ENCODE measurements at regions not wholly inside any gene's neighbourhood (a gene's known extent, or its start where the extent isn't known, plus 50 kb on each side); places are given as distances from the start of the nearest gene placed in this dataset.

GRCh38 chr4:166482758-166483157 lies 609.7 kb downstream of the TLL1 start:
- H3K9me3 ChIP-seq: no peaks in the 10 kb centered on the region
- ATAC-seq (no peak), FAIRE-seq (no peak), DNase-seq (ENCODE audit: low read depth in 1 of 2, low spot score in 1 of 2) (no peak)
- H3K27ac ChIP-seq: no peak overlapping the region
- no peak overlapping the region for H3K4me3 ChIP-seq
- POLR2A ChIA-PET: no interaction called here
- CTCF ChIA-PET: no interaction called here
- H3K4me2 ChIP-seq: no peak overlapping the region
- no peaks in the 10 kb centered on the region for H3K4me1 ChIP-seq
- TF ChIP-seq KDM5A (IDR thresholded peaks at IDR 0.05) (no peak), HOXA7 (CRISPR knock-in tag; IDR thresholded peaks at IDR 0.05) (no peak), E2F6 (IDR thresholded peaks at IDR 0.05; ENCODE audit: borderline replicate concordance, low read depth) (no peak), NR3C1 (IDR thresholded peaks at IDR 0.05) (no peak), POLR2AphosphoS2 (conservative IDR thresholded peaks at IDR 0.05; ENCODE audit: low read length) (no peak), CHD4 (IDR thresholded peaks at IDR 0.05; ENCODE audit: borderline replicate concordance) (no peak), KDM1A (IDR thresholded peaks at IDR 0.05; ENCODE audit: low read depth) (no peak), NFE2L2 (conservative IDR thresholded peaks at IDR 0.05; ENCODE audit: low read length) (no peak), HOXB13 (CRISPR knock-in tag; IDR thresholded peaks at IDR 0.05; ENCODE audit: low read depth) (no peak)
- 63% methylated on average over 1 of the region's 1 CpG for WGBS (ENCODE audit: missing lambda C conversion rate)

GRCh38 chr4:166491635-166492034 lies 618.6 kb downstream of the TLL1 start:
- H3K27ac ChIP-seq: no peak overlapping the region
- FAIRE-seq (no peak), ATAC-seq (no peak), DNase-seq (ENCODE audit: low read depth in 1 of 2, low spot score in 1 of 2) (no peak)
- no peak overlapping the region for H3K4me3 ChIP-seq
- H3K9me3 ChIP-seq: no peaks in the 10 kb centered on the region
- no peaks in the 10 kb centered on the region for H3K4me1 ChIP-seq
- H3K4me2 ChIP-seq: no peak overlapping the region
- WGBS (ENCODE audit: missing lambda C conversion rate): 22% methylated on average over 1 of the region's 1 CpG
- TF ChIP-seq, protein P1, sequence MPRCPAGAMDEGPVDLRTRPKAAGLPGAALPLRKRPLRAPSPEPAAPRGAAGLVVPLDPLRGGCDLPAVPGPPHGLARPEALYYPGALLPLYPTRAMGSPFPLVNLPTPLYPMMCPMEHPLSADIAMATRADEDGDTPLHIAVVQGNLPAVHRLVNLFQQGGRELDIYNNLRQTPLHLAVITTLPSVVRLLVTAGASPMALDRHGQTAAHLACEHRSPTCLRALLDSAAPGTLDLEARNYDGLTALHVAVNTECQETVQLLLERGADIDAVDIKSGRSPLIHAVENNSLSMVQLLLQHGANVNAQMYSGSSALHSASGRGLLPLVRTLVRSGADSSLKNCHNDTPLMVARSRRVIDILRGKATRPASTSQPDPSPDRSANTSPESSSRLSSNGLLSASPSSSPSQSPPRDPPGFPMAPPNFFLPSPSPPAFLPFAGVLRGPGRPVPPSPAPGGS (IDR thresholded peaks at IDR 0.05): no peak
- TF ChIP-seq USF2 (IDR thresholded peaks at IDR 0.05): no peak
- no peak for TF ChIP-seq RAD21 (conservative IDR thresholded peaks at IDR 0.05 in 1 of 2, IDR thresholded peaks at IDR 0.05 in 1 of 2)
- TF ChIP-seq NPAS2 (CRISPR knock-in tag; IDR thresholded peaks at IDR 0.05; ENCODE audit: borderline replicate concordance): no peak
- CTCF ChIA-PET: no interaction called here
- POLR2A ChIA-PET: no interaction called here

GRCh38 chr4:166493924-166494345 lies 620.9 kb downstream of the TLL1 start:
- H3K4me2 ChIP-seq: no peak overlapping the region
- ChIA-PET POLR2A (no interaction called here), CTCF (no interaction called here)
- H3K4me1 ChIP-seq: no peaks in the 10 kb centered on the region
- FAIRE-seq (no peak), DNase-seq (ENCODE audit: low read depth in 1 of 2, low spot score in 1 of 2) (peak in 1 of 2 experiments; percentile 17), ATAC-seq (no peak)
- H3K27ac ChIP-seq: no peak overlapping the region
- TF ChIP-seq HDAC2 (IDR thresholded peaks at IDR 0.05) (no peak), CBX8 (IDR thresholded peaks at IDR 0.05) (no peak), MYC (IDR thresholded peaks at IDR 0.05; ENCODE audit: borderline replicate concordance, low read length) (no peak)
- 8% methylated on average over 2 of the region's 2 CpGs for WGBS (ENCODE audit: missing lambda C conversion rate)
- H3K9me3 ChIP-seq: no peaks in the 10 kb centered on the region
- no peak overlapping the region for H3K4me3 ChIP-seq

DNA sequence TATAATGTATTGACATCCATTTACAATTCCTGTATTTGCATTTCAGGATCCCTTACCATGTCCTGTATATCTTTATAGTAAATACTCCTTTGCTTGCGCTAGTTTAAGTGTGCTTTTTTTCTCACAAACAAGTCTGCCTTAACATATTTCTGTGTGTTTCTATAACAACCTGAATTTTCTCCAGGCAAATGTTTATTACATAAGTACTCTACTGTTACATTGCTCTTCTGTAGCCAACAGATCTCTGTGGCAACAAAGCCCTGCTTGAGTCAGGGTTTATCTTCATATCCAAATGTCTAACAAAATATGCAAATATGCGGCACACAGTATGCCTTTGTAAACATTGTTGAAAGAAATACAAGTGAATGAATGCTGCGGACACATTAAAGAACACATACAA lies 625.5 kb downstream of the TLL1 start:
- Histone ChIP-seq H3K4me1 (no peaks in the 10 kb centered on the region), H3K4me2 (no peak overlapping the region), H3K4me3 (no peak overlapping the region), H3K9me3 (no peaks in the 10 kb centered on the region), H3K27ac (no peak overlapping the region)
- TF ChIP-seq, protein P2, sequence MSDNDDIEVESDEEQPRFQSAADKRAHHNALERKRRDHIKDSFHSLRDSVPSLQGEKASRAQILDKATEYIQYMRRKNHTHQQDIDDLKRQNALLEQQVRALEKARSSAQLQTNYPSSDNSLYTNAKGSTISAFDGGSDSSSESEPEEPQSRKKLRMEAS (IDR thresholded peaks at IDR 0.05): no peak
- TF ChIP-seq HOXA7 (CRISPR knock-in tag; IDR thresholded peaks at IDR 0.05): no peak
- no peak for ATAC-seq
- CTCF ChIA-PET: no interaction called here
- no peak for FAIRE-seq
- POLR2A ChIA-PET: no interaction called here
- WGBS (ENCODE audit: missing lambda C conversion rate): 57% methylated on average over 3 of the region's 3 CpGs
- DNase-seq (ENCODE audit: low read depth in 1 of 2, low spot score in 1 of 2): no peak
